ENCODE measurements at regions not wholly inside any gene's neighbourhood (a gene's known extent, or its start where the extent isn't known, plus 50 kb on each side); places are given as distances from the start of the nearest gene placed in this dataset.

DNA sequence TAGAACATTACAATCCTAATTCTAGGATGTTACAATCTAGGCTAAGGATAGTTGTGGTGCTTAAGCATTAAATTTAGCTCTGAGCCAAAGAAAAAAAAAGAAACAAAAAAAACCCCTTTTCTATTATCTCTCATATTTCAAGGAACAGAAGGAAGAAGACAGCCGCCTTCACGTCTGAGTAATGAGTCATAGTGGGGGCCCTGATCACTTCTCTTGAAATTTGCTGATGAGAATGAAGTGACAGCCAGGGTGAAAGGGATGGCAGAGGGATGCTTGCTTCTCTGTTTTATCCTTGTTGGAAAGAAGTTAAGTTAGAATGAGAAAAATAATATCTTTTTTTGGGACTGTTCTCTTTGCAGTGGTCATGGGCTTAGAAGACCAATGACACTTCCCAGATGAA is 82.6 kb upstream of the MPHOSPH6 start:
- TF ChIP-seq POLR2AphosphoS5 (IDR thresholded peaks at IDR 0.05; ENCODE audit: low read depth, low read length) (no peak), TCF7L2 (IDR thresholded peaks at IDR 0.05; ENCODE audit: low read depth, low read length) (no peak), REST (IDR thresholded peaks at IDR 0.05; ENCODE audit: insufficient read depth in 1 of 2, low read depth in 2 of 2, low read length in 1 of 2) (no peak)
- TF ChIP-seq, protein P1, sequence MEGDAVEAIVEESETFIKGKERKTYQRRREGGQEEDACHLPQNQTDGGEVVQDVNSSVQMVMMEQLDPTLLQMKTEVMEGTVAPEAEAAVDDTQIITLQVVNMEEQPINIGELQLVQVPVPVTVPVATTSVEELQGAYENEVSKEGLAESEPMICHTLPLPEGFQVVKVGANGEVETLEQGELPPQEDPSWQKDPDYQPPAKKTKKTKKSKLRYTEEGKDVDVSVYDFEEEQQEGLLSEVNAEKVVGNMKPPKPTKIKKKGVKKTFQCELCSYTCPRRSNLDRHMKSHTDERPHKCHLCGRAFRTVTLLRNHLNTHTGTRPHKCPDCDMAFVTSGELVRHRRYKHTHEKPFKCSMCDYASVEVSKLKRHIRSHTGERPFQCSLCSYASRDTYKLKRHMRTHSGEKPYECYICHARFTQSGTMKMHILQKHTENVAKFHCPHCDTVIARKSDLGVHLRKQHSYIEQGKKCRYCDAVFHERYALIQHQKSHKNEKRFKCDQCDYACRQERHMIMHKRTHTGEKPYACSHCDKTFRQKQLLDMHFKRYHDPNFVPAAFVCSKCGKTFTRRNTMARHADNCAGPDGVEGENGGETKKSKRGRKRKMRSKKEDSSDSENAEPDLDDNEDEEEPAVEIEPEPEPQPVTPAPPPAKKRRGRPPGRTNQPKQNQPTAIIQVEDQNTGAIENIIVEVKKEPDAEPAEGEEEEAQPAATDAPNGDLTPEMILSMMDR (IDR thresholded peaks at IDR 0.05) = no peak
